ENCODE measurements at regions not wholly inside any gene's neighbourhood (a gene's known extent, or its start where the extent isn't known, plus 50 kb on each side); places are given as distances from the start of the nearest gene placed in this dataset.

DNA sequence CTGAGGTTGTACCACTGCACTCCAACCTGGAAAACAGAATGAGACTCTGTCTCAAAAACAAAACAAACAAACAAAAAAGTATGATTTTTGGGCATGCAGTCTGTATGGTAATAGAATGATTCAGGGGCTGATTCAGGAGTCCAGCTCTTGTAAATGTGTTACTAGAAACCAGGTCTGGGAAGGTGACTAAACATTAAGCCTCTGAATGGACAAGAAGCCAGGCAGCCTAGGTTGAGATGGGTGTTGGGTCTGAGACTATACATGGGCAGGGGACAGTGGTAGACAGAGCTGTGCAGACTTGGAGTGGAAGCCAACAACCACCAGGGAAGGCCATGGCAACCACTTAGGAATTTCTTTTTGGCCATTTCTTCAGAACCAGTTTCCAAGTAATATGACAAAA lies 64.9 kb upstream of the TLE1 start:
- no peak for TF ChIP-seq POLR2A (IDR thresholded peaks at IDR 0.05)
- TF ChIP-seq, protein P1, sequence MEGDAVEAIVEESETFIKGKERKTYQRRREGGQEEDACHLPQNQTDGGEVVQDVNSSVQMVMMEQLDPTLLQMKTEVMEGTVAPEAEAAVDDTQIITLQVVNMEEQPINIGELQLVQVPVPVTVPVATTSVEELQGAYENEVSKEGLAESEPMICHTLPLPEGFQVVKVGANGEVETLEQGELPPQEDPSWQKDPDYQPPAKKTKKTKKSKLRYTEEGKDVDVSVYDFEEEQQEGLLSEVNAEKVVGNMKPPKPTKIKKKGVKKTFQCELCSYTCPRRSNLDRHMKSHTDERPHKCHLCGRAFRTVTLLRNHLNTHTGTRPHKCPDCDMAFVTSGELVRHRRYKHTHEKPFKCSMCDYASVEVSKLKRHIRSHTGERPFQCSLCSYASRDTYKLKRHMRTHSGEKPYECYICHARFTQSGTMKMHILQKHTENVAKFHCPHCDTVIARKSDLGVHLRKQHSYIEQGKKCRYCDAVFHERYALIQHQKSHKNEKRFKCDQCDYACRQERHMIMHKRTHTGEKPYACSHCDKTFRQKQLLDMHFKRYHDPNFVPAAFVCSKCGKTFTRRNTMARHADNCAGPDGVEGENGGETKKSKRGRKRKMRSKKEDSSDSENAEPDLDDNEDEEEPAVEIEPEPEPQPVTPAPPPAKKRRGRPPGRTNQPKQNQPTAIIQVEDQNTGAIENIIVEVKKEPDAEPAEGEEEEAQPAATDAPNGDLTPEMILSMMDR (IDR thresholded peaks at IDR 0.05): no peak
